ENCODE measurements at regions not wholly inside any gene's neighbourhood (a gene's known extent, or its start where the extent isn't known, plus 50 kb on each side); places are given as distances from the start of the nearest gene placed in this dataset.

DNA sequence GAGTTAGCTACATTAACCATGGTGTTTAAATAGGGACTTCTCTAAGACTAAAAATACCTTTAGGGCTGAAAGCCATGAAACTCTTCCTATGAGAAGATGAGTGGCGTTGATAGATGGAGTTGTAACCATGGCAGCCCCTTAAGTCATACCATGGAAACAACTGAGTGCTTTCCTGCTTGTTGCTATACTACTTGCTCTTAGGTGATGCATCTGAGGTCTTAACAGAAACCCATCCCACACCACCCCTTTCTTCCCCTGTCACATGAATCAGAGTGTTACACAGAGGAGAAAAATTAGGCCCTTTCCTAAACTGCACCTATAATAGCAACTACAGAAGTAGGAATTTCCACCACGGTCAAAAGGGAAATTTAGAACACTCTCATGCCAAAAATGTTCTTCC lies 64.3 kb upstream of the ZC3H12C start:
- DNase-seq (ENCODE audit: low read depth): no peak

DNA sequence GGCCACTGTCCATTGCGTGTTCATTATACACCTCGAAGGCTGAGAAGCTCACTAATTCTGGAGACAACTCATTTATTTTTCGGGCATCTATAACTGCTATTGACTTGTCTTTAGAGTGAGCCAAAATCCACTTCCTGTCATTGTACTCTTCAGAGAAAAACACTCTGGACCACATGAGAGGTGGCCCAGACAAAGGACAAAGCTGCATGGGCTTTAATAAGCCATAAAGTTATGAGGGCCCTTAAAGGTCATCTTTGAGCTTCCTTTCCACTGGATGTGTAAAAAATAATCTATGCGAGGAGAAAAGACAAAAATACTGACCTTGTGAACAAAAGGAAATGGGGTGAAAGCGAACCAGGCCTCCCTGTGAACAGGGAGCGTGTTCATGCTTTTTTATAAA lies 63.5 kb upstream of the ZC3H12C start:
- DNase-seq (ENCODE audit: low read depth): no peak

DNA sequence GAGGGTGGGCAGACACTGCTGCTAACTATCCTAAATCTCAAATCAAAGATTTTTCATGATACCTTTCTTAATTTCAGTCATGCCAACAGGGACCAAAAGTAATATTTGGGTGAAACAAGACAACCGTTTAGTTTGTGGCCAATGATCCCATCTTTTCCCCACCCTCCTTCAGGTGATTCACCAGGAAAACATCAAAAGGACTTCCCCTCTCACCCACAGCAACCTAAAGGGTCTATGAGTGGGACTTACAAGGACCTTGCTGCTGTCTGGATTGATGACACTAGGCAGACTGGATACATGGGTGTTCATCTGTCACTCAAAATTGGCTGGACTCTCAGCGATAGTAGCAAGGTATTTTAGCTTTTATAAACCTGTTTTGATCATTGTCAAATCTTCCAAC lies 62.0 kb upstream of the ZC3H12C start:
- no peak for DNase-seq (ENCODE audit: low read depth)

DNA sequence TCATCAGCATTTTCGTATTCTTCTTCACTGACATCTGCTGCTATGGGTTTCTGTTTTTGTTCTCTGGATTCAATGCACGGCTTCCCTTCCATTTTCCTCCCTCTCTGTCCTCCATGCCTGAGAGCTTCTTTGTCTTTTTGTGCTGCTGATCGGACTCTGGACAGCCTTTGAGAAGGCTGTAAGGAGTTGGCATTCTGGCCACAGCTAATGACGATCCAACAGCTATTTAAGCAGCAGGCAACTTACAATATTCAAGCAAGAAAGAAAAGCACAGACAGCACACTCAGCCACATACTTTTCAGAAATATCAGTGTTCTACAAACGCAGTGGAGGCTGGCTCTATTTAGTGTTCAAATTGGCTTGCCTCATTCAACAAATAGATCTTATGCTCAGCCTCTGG lies 60.9 kb upstream of the ZC3H12C start:
- no peak for DNase-seq (ENCODE audit: low read depth)

DNA sequence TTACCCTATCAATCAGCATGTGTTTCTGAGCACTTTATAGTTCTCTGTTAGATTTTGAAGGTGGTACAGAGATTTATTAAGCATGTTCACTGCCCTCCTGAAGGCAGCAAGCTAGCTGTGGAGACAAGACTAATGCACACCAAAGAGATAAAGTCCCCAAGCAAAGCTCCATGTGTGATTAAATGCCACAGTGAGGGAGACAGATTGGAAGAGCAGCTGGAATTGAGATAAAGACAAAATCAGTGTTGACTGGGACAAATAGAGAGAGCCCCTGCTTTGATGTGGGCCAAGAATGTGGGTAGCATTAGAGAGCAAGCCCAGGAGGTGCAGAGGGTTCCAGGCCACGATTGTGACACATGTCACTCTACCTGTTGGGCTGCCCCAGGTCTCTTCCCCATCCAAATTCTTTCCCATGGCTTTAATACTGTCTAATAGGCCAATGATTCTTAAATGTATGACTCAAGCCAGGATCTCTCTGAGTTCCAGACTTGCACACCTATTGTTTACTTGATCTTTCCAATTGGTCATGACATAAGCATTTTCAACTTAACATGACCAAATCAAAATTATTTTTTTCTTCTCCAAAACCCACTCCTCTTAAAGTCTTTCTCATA lies 60.1 kb upstream of the ZC3H12C start:
- DNase-seq (ENCODE audit: low read depth): no peak

DNA sequence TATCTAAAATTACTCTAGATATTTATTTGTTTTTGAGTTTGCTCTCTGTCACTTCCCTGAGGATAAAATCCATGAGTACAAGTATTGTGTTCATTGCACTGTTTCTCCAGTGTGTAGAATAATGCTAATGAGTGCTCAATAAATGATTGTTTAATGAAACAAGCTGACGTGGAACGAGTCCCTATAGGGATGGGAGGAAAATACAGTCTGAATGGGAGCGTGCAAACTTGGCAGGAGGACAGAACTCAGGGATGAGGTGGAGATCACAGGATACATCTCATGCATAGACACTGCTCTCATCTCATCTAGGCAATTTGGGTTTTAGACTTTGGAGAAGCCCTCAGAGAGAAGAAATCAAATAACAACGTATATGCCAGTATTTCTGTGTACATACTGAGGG lies 58.4 kb upstream of the ZC3H12C start:
- no peak for DNase-seq (ENCODE audit: low read depth)

DNA sequence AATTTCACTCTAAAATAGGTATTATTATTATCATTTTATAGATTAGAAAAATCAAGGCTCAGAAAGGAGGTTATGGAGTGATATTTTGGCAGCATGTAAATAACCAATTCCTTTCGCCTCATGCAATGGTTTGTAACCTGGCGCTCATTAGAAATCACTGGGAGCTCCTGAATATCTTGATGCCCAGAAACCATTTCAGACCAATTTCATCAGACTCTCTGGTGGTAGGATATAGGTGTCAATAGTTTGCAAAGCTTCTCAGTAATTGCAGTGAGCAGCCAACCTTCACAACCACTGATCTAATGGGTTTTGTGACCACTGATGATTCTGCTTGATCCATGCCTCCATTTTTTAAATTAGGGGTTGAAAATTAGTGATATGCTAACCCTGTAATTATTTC lies 57.8 kb upstream of the ZC3H12C start:
- no peak for DNase-seq (ENCODE audit: low read depth)

DNA sequence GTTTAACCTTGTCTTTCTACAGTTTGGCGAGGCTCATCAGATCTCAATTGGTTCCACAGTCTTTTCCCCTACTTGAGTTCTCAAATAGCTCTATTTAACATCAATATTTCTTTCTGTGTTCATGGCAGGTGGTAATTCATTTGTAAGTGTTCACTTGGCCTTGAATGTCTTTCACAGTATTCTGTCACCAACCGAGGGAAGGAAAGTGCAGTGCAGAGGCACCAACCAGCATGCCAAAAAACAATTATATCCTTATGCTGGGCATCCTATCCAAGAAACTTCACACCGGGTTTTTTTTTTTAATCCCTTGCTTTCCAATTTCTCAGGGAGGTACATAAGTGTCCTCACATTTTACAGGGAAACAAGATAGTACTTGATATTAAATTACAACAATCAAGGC lies 55.0 kb upstream of the ZC3H12C start:
- no peak for DNase-seq (ENCODE audit: low read depth)
